GM12878 (cell line): ENCODE measurements at regions not wholly inside any gene's neighbourhood (a gene's known extent, or its start where the extent isn't known, plus 50 kb on each side); places are given as distances from the start of the nearest gene placed in this dataset.

Source experiments
- ATAC-seq: fragments of 200-7000 bp; cut with Tn5 transposase; 3 replicates; pipeline ENCODE4 v1.9.1; 2020; ENCODE audit warnings: mild to moderate bottlenecking, moderate library complexity
- BruUV-seq: library from RNA; stranded (reverse); fragments of 400-500 nt; replicated peaks from 2 replicates; lab custom pipeline; 2021; lab: Mats Ljungman, UMichigan
- CTCF ChIA-PET: fragments of 300-600 bp; sonication (Branson Sonifier 250); formaldehyde crosslinking; extraction: SDS; loops from one replicate; lab custom pipeline; 2021; ENCODE audit warnings: inconsistent platforms; lab: Yijun Ruan, JAX
- POLR2A ChIA-PET: fragments of 350-600 bp; formaldehyde crosslinking; extraction: SDS; loops from one replicate; lab custom pipeline; 2021; ENCODE audit warnings: inconsistent platforms; lab: Charles Lee
- RAD21 ChIA-PET: fragments of 300-600 bp; sonication (Branson Sonifier 250); formaldehyde crosslinking; loops from one replicate; lab custom pipeline; 2023; ENCODE audit warnings: antibody characterized with exemption; ENCODE audit not compliant: unreplicated experiment; lab: Charles Lee
- SMC1A ChIA-PET: fragments of 300-600 bp; sonication (Branson Sonifier 250); formaldehyde crosslinking; loops from one replicate; lab custom pipeline; 2023; ENCODE audit not compliant: unreplicated experiment, uncharacterized antibody; lab: Charles Lee
- DNase-seq: peaks from one replicate; pipeline ENCODE4 v3.0.0-alpha.2; 2011; ENCODE audit warnings: low read depth, low spot score
- FAIRE-seq: peaks from 3 replicates; lab custom pipeline; 2011; peaks lifted over from hg19 to GRCh38; lab: Jason Lieb, UNC
- H2AFZ ChIP-seq: 2 replicates; pipeline ENCODE4 v1.6.0; 2011; ENCODE audit warnings: low read depth, low read length, control low read depth; ENCODE audit not compliant: control insufficient read depth
- H3K27ac ChIP-seq: 2 replicates; pipeline ENCODE4 v1.5.1; 2011; ENCODE audit warnings: control low read depth; ENCODE audit not compliant: control insufficient read depth, insufficient read depth
- H3K27me3 ChIP-seq, 2 experiments: replicated peaks in 1 of 2; 2 replicates each; pipeline versions ENCODE4 v1.6.0 to v1.6.1; 2011; ENCODE audit warnings: low read length in 1 of 2; ENCODE audit not compliant: control insufficient read depth in 2 of 2, insufficient read depth in 2 of 2
- H3K36me3 ChIP-seq, 2 experiments: 2 replicates each; pipeline ENCODE4 v1.5.1; 2011; ENCODE audit warnings: low read length in 1 of 2; ENCODE audit not compliant: control insufficient read depth in 2 of 2, insufficient read depth in 2 of 2
- H3K4me1 ChIP-seq: 2 replicates; pipeline ENCODE4 v1.6.1; 2011; ENCODE audit warnings: mild to moderate bottlenecking, low read length, moderate library complexity, mixed read lengths; ENCODE audit not compliant: control insufficient read depth, insufficient read depth
- H3K4me2 ChIP-seq: 2 replicates; pipeline ENCODE4 v1.6.0; 2011; ENCODE audit warnings: control low read depth; ENCODE audit not compliant: control insufficient read depth, insufficient read depth
- H3K4me3 ChIP-seq: fragments of 200-600 bp; sonication (generic); 2 replicates; pipeline ENCODE4 v1.5.1; 2016
- H3K79me2 ChIP-seq: 2 replicates; pipeline ENCODE4 v1.6.0; 2011; ENCODE audit warnings: low read length; ENCODE audit not compliant: control insufficient read depth, insufficient read depth
- H3K9ac ChIP-seq: 2 replicates; pipeline ENCODE4 v1.8.0; 2011; ENCODE audit warnings: low read length, control low read depth, mixed read lengths; ENCODE audit not compliant: control insufficient read depth, insufficient read depth
- H3K9me3 ChIP-seq: replicated peaks from 3 replicates; pipeline ENCODE4 v1.5.1; 2011; ENCODE audit warnings: mild to moderate bottlenecking, low read length; ENCODE audit not compliant: control insufficient read depth, insufficient read depth
- H4K20me1 ChIP-seq: 2 replicates; pipeline ENCODE4 v1.6.0; 2011; ENCODE audit not compliant: control insufficient read depth, insufficient read depth
- JUNB ChIP-seq: IDR thresholded peaks from 2 replicates; pipeline ENCODE4 v1.6.1; 2016; ENCODE audit warnings: antibody characterized with exemption, mild to moderate bottlenecking
- MEF2B ChIP-seq: fragments of 450-650 bp; IDR thresholded peaks from 2 replicates; pipeline ENCODE4 v1.6.1; 2018; ENCODE audit warnings: mild to moderate bottlenecking, moderate library complexity; ENCODE audit not compliant: partially characterized antibody, poor library complexity, severe bottlenecking
- MTA3 ChIP-seq: IDR thresholded peaks from 2 replicates; pipeline ENCODE4 v1.6.1; 2012; ENCODE audit warnings: low read length, inconsistent platforms, borderline replicate concordance
- WGBS: methylation state at CpG from one replicate; pipeline ENCODE4 v1.1.6; 2016; ENCODE audit warnings: low lambda C conversion rate; ENCODE audit not compliant: insufficient replicate concordance, insufficient coverage; ENCODE audit errors: missing lambda C conversion rate; 5-methylcytosine and 5-hydroxymethylcytosine counted together
- in situ Hi-C: fragments of 300-500 bp; cut with MboI; formaldehyde crosslinking; loops from 9 replicates; pipeline ENCODE4 v1.14.3; 2018; ENCODE audit warnings: mixed read lengths
- intact Hi-C: fragments of 100-400 bp; cut with micrococcal nuclease; formaldehyde crosslinking; loops from one replicate; pipeline ENCODE4 v1.14.2; 2022; ENCODE audit not compliant: unreplicated experiment
- TF ChIP-seq, protein P1 (sequence below): IDR thresholded peaks from 2 replicates; pipeline ENCODE4 v1.6.1; 2011; ENCODE audit warnings: borderline replicate concordance, low read depth, mild to moderate bottlenecking, moderate library complexity, mixed read lengths, low read length; ENCODE audit not compliant: insufficient read depth; ENCODE audit errors: extremely low read length

DNA sequence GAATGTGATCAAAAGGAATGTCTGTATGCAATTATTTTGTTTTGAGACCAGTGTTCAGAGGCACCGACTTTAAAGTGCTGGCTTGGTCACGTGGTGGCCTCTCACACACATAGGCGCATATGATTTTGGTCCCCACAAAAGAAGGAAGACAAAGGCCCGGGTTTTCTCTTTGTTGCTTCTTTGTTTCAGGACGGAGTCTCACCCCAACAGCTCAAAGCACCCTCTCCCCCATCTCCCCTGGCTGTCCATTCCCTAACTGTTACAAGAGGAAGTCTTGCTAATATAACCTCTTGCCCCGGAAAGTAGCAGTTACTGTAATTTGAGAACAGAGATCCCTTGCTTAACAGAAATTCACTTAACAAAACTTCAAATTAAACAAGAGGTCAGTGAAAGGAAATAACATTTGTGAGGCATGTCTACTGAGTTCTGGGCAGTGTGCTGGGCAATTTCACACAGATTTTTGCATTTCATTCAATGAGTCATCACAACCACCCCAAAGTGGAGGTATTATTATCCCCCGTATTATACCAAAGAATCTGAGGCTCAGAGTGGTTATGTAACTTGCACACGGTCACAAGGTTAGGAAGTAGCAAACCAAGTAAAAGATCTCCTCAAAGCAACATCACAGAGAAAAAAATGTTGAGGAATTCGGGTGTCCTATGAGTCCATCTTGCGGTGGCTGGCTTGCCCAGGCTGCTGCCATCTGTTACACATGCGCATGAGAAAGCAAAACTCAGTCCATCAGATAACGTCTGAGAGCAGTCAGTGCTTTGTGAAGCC is 75.8 kb downstream of the SDC1 start:
- H3K4me2 ChIP-seq: peak overlapping the region; percentile 23
- no peak overlapping the region for H3K9ac ChIP-seq
- no peaks in the 10 kb centered on the region for H4K20me1 ChIP-seq
- WGBS: 35% methylated on average over 12 of the region's 12 CpGs
- H3K4me3 ChIP-seq: no peak overlapping the region
- no peaks in the 10 kb centered on the region for H3K36me3 ChIP-seq
- no peaks in the 10 kb centered on the region for H3K27me3 ChIP-seq
- no peak for FAIRE-seq
- H3K4me1 ChIP-seq: peaks cover 60% of the 10 kb centered on the region
- peak overlapping the region; percentile 31 for H2AFZ ChIP-seq
- BruUV-seq: no TSS peak
- CTCF ChIA-PET: interaction anchor here (0.7 to 3.8 kb wide), 6 partner anchors 13 to 177 kb away, joined by 3 to 16 read pairs (median 3); partner anchors contain the start of genes LAPTM4A and SDC1
- no peaks in the 10 kb centered on the region for H3K79me2 ChIP-seq
- in situ Hi-C loops: no loop called here
- TF ChIP-seq JUNB (peak; percentile 23; the same call in 1 of the 2 replicates), MTA3 (0 out of 2 replicates have a peak, but pooled peaks have one; percentile 41), MEF2B (no peak)
- TF ChIP-seq, protein P1, sequence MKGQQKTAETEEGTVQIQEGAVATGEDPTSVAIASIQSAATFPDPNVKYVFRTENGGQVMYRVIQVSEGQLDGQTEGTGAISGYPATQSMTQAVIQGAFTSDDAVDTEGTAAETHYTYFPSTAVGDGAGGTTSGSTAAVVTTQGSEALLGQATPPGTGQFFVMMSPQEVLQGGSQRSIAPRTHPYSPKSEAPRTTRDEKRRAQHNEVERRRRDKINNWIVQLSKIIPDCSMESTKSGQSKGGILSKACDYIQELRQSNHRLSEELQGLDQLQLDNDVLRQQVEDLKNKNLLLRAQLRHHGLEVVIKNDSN: peak; percentile 37
- TF ChIP-seq, all 136 proteins: peak for 3
- Histone ChIP-seq H3K9me3 (no peaks in the 10 kb centered on the region; the same call in 2 of the 3 replicates), H3K27ac (peak overlapping the region; percentile 59)
- ChIA-PET POLR2A (interaction anchor here (1.5 to 2.3 kb wide), 3 partner anchors 64 to 73 kb away, joined by 5 to 9 read pairs (median 7); no protein-coding TSS in a partner anchor), RAD21 (interaction anchor here (1.1 to 6.3 kb wide), 3 partner anchors 37 to 74 kb away, joined by 3 to 67 read pairs (median 6); partner anchors contain the start of gene SDC1), SMC1A (interaction anchor here (0.9 to 2.8 kb wide), 7 partner anchors 9 to 76 kb away, joined by 3 to 12 read pairs (median 4); partner anchors contain the start of gene SDC1)
- DNase-seq (no peak), ATAC-seq (no peak)
- intact Hi-C loops: no loop called here
